ENCODE measurements at regions not wholly inside any gene's neighbourhood (a gene's known extent, or its start where the extent isn't known, plus 50 kb on each side); places are given as distances from the start of the nearest gene placed in this dataset.
A peak's percentile ranks its signal among the peaks of the same experiment; 100 is the strongest.
"Not testable (repeated sequence)": the region's sequence is repeated elsewhere in the genome, so short reads cannot be mapped to it uniquely, and the experiment has no call there.

- not testable (repeated sequence) for DNase-seq (ENCODE audit: low read depth, low spot score)
These were observed 150.2 kb upstream of the SPATA31A3 start for GRCh38 chr9:67142392-67143107.

- not testable (repeated sequence) for DNase-seq (ENCODE audit: low read depth, low spot score)
These were observed 144.0 kb upstream of the SPATA31A3 start for GRCh38 chr9:67136376-67136775.

GRCh38 chr9:67133124-67133523 lies 140.8 kb upstream of the SPATA31A3 start:
- DNase-seq (ENCODE audit: low read depth, low spot score) = not testable (repeated sequence)

- not testable (repeated sequence) for DNase-seq (ENCODE audit: low read depth, low spot score)
These were observed 124.4 kb upstream of the SPATA31A3 start for GRCh38 chr9:67116761-67117160.

GRCh38 chr9:67112148-67112547 lies 119.8 kb upstream of the SPATA31A3 start:
- not testable (repeated sequence) for DNase-seq (ENCODE audit: low read depth, low spot score)

GRCh38 chr9:67111733-67112132 lies 119.4 kb upstream of the SPATA31A3 start:
- not testable (repeated sequence) for DNase-seq (ENCODE audit: low read depth, low spot score)

GRCh38 chr9:67109859-67110258 lies 117.5 kb upstream of the SPATA31A3 start:
- DNase-seq (ENCODE audit: low read depth, low spot score) = not testable (repeated sequence)

GRCh38 chr9:67106659-67107058 lies 114.3 kb upstream of the SPATA31A3 start:
- DNase-seq (ENCODE audit: low read depth, low spot score) = not testable (repeated sequence)

GRCh38 chr9:67102506-67103276 lies 110.3 kb upstream of the SPATA31A3 start:
- not testable (repeated sequence) for DNase-seq (ENCODE audit: low read depth, low spot score)

- DNase-seq (ENCODE audit: low read depth, low spot score) = not testable (repeated sequence)
These were observed 98.8 kb upstream of the SPATA31A3 start for GRCh38 chr9:67091104-67091503.

- DNase-seq (ENCODE audit: low read depth, low spot score) = not testable (repeated sequence)
These were observed 94.5 kb upstream of the SPATA31A3 start for GRCh38 chr9:67086862-67087261.

- DNase-seq (ENCODE audit: low read depth, low spot score) = peak; percentile 5
These were observed 73.8 kb upstream of the SPATA31A3 start for GRCh38 chr9:67066140-67066539.

GRCh38 chr9:67058898-67059715 lies 66.8 kb upstream of the SPATA31A3 start:
- peak; percentile 57 for DNase-seq (ENCODE audit: low read depth, low spot score)

All from ELF-1 (cell line).